ENCODE measurements at regions not wholly inside any gene's neighbourhood (a gene's known extent, or its start where the extent isn't known, plus 50 kb on each side); places are given as distances from the start of the nearest gene placed in this dataset.

- H3K27ac ChIP-seq: no peak overlapping the region
- no peak overlapping the region for H2AFZ ChIP-seq (ENCODE audit: low read depth)
- no peak overlapping the region for H3K9ac ChIP-seq
- no peaks in the 10 kb centered on the region for H3K36me3 ChIP-seq (ENCODE audit: insufficient read depth)
- no peaks in the 10 kb centered on the region for H3K79me2 ChIP-seq (ENCODE audit: insufficient read depth, low read depth)
- H3K4me3 ChIP-seq (IDR thresholded peaks at IDR 0.05; ENCODE audit: insufficient read depth, low read depth, low read length): no peak overlapping the region
- H4K20me1 ChIP-seq (ENCODE audit: insufficient read depth): no peaks in the 10 kb centered on the region
- no peak for TF ChIP-seq CTCF (conservative IDR thresholded peaks at IDR 0.05; ENCODE audit: low read depth, low read length)
- no peak overlapping the region for H3K4me2 ChIP-seq
- H3K4me1 ChIP-seq (ENCODE audit: low read depth, poor library complexity, severe bottlenecking): no peaks in the 10 kb centered on the region
- no peaks in the 10 kb centered on the region for H3K27me3 ChIP-seq (ENCODE audit: insufficient read depth, low read depth)
These were observed 94.6 kb upstream of the SCG2 start for GRCh38 chr2:223696719-223697118.

GRCh38 chr2:223692191-223692947 lies 90.2 kb upstream of the SCG2 start:
- TF ChIP-seq CTCF (conservative IDR thresholded peaks at IDR 0.05; ENCODE audit: low read depth, low read length): no peak
- Histone ChIP-seq H3K9ac (no peak overlapping the region), H3K4me1 (ENCODE audit: low read depth, poor library complexity, severe bottlenecking) (peaks cover 4% of the 10 kb centered on the region), H3K4me2 (no peak overlapping the region), H3K4me3 (IDR thresholded peaks at IDR 0.05; ENCODE audit: insufficient read depth, low read depth, low read length) (no peak overlapping the region), H4K20me1 (ENCODE audit: insufficient read depth) (no peaks in the 10 kb centered on the region), H3K36me3 (ENCODE audit: insufficient read depth) (no peaks in the 10 kb centered on the region), H3K27me3 (ENCODE audit: insufficient read depth, low read depth) (no peaks in the 10 kb centered on the region), H3K79me2 (ENCODE audit: insufficient read depth, low read depth) (no peaks in the 10 kb centered on the region), H3K27ac (no peak overlapping the region), H2AFZ (ENCODE audit: low read depth) (no peak overlapping the region)

GRCh38 chr2:223688094-223688835 lies 86.1 kb upstream of the SCG2 start:
- H3K27ac ChIP-seq: no peak overlapping the region
- peaks cover 4% of the 10 kb centered on the region for H3K4me1 ChIP-seq (ENCODE audit: low read depth, poor library complexity, severe bottlenecking)
- H2AFZ ChIP-seq (ENCODE audit: low read depth): no peak overlapping the region
- no peak overlapping the region for H3K4me3 ChIP-seq (IDR thresholded peaks at IDR 0.05; ENCODE audit: insufficient read depth, low read depth, low read length)
- H3K79me2 ChIP-seq (ENCODE audit: insufficient read depth, low read depth): no peaks in the 10 kb centered on the region
- H3K27me3 ChIP-seq (ENCODE audit: insufficient read depth, low read depth): no peaks in the 10 kb centered on the region
- no peaks in the 10 kb centered on the region for H4K20me1 ChIP-seq (ENCODE audit: insufficient read depth)
- no peak overlapping the region for H3K9ac ChIP-seq
- no peaks in the 10 kb centered on the region for H3K36me3 ChIP-seq (ENCODE audit: insufficient read depth)
- no peak for TF ChIP-seq CTCF (conservative IDR thresholded peaks at IDR 0.05; ENCODE audit: low read depth, low read length)
- H3K4me2 ChIP-seq: no peak overlapping the region

GRCh38 chr2:223681125-223681524 lies 79.0 kb upstream of the SCG2 start:
- H3K4me3 ChIP-seq (IDR thresholded peaks at IDR 0.05; ENCODE audit: insufficient read depth, low read depth, low read length): no peak overlapping the region
- H3K4me2 ChIP-seq: no peak overlapping the region

More at GRCh38 chr2:223681125-223681524, 79.0 kb upstream of the SCG2 start:
- no peak for TF ChIP-seq CTCF (conservative IDR thresholded peaks at IDR 0.05; ENCODE audit: low read depth, low read length)
- Histone ChIP-seq H4K20me1 (ENCODE audit: insufficient read depth) (no peaks in the 10 kb centered on the region), H3K27me3 (ENCODE audit: insufficient read depth, low read depth) (no peaks in the 10 kb centered on the region), H3K79me2 (ENCODE audit: insufficient read depth, low read depth) (no peaks in the 10 kb centered on the region), H3K27ac (no peak overlapping the region), H2AFZ (ENCODE audit: low read depth) (no peak overlapping the region), H3K9ac (no peak overlapping the region), H3K4me1 (ENCODE audit: low read depth, poor library complexity, severe bottlenecking) (no peaks in the 10 kb centered on the region), H3K36me3 (ENCODE audit: insufficient read depth) (no peaks in the 10 kb centered on the region)
